Limb (tissue), 2 donors: ENCODE measurements at regions not wholly inside any gene's neighbourhood (a gene's known extent, or its start where the extent isn't known, plus 50 kb on each side); places are given as distances from the start of the nearest gene placed in this dataset.

Experiments
- DNase-seq, 2 donors: peaks; one replicate each; pipeline ENCODE4 v3.0.0-alpha.2; 2016; ENCODE audit errors: extremely low spot score in 2 of 2

- DNase-seq, result no peak
These were observed 162.0 kb upstream of the PTCH1 start for GRCh38 chr9:95678759-95679158.

- DNase-seq, result no peak
These were observed 153.4 kb upstream of the PTCH1 start for GRCh38 chr9:95670122-95670521.

- no peak for DNase-seq
These were observed 152.5 kb upstream of the PTCH1 start for GRCh38 chr9:95669253-95669652.

- no peak for DNase-seq
These were observed 151.0 kb upstream of the PTCH1 start for GRCh38 chr9:95667789-95668188.

GRCh38 chr9:95666785-95667155 lies 150.0 kb upstream of the PTCH1 start:
- DNase-seq, result no peak

GRCh38 chr9:95666096-95666784 lies 149.5 kb upstream of the PTCH1 start:
- no peak for DNase-seq

GRCh38 chr9:95653246-95653645 lies 136.5 kb upstream of the PTCH1 start:
- DNase-seq, result no peak

- DNase-seq, result no peak
These were observed 133.9 kb upstream of the PTCH1 start for GRCh38 chr9:95650720-95651119.

- no peak for DNase-seq
These were observed 133.0 kb upstream of the PTCH1 start for GRCh38 chr9:95649801-95650213.

GRCh38 chr9:95648225-95648624 lies 131.5 kb upstream of the PTCH1 start:
- DNase-seq, result no peak

GRCh38 chr9:95645992-95646391 lies 129.2 kb upstream of the PTCH1 start:
- DNase-seq, result no peak

- DNase-seq, result no peak
These were observed 128.8 kb upstream of the PTCH1 start for GRCh38 chr9:95645579-95645978.

- no peak for DNase-seq
These were observed 127.6 kb upstream of the PTCH1 start for GRCh38 chr9:95644377-95644776.

GRCh38 chr9:95643619-95644018 lies 126.8 kb upstream of the PTCH1 start:
- DNase-seq, result no peak

- no peak for DNase-seq
These were observed 125.4 kb upstream of the PTCH1 start for GRCh38 chr9:95642189-95642588.

GRCh38 chr9:95641586-95641985 lies 124.8 kb upstream of the PTCH1 start:
- no peak for DNase-seq

- no peak for DNase-seq
These were observed 123.6 kb upstream of the PTCH1 start for GRCh38 chr9:95640336-95640735.

GRCh38 chr9:95635986-95636671 lies 119.4 kb upstream of the PTCH1 start:
- DNase-seq, result no peak

GRCh38 chr9:95634536-95634935 lies 117.8 kb upstream of the PTCH1 start:
- no peak for DNase-seq

- DNase-seq, result no peak
These were observed 117.3 kb upstream of the PTCH1 start for GRCh38 chr9:95634114-95634513.

GRCh38 chr9:95629585-95629984 lies 112.8 kb upstream of the PTCH1 start:
- no peak for DNase-seq

GRCh38 chr9:95627802-95628201 lies 111.0 kb upstream of the PTCH1 start:
- DNase-seq, result no peak

- no peak for DNase-seq
These were observed 110.3 kb upstream of the PTCH1 start for GRCh38 chr9:95626885-95627558.
